Erythroblast (primary cell): ENCODE measurements at regions not wholly inside any gene's neighbourhood (a gene's known extent, or its start where the extent isn't known, plus 50 kb on each side); places are given as distances from the start of the nearest gene placed in this dataset.

ENCODE experiments used
- DNase-seq, 2 experiments: peaks; one replicate each; lab custom pipeline; 2025; lab: John Stamatoyannopoulos, UW
- GATA1 ChIP-seq: IDR thresholded peaks from 2 replicates; pipeline ENCODE4 v1.6.1; 2011; ENCODE audit warnings: low read depth, mild to moderate bottlenecking, control low read depth, low read length, moderate library complexity
- POLR2A ChIP-seq: IDR thresholded peaks from 2 replicates; pipeline ENCODE4 v1.6.1; 2011; ENCODE audit warnings: mild to moderate bottlenecking, low read length

GRCh38 chr11:45027312-45027711 is 76.6 kb upstream of the TP53I11 start:
- no peak for DNase-seq
- no peak for TF ChIP-seq POLR2A
- TF ChIP-seq GATA1, result no peak

GRCh38 chr11:45028911-45029682 is 78.4 kb upstream of the TP53I11 start:
- no peak for TF ChIP-seq GATA1
- no peak for TF ChIP-seq POLR2A
- no peak for DNase-seq

GRCh38 chr11:45030778-45031177 is 80.1 kb upstream of the TP53I11 start:
- DNase-seq, result no peak
- TF ChIP-seq POLR2A (no peak), GATA1 (no peak)

GRCh38 chr11:45031912-45032519 is 81.3 kb upstream of the TP53I11 start:
- TF ChIP-seq POLR2A, result no peak
- TF ChIP-seq GATA1, result no peak
- no peak for DNase-seq

GRCh38 chr11:45035413-45035812 is 84.7 kb upstream of the TP53I11 start:
- TF ChIP-seq POLR2A (no peak), GATA1 (no peak)
- no peak for DNase-seq

- no peak for DNase-seq
- TF ChIP-seq GATA1 (no peak), POLR2A (no peak)
Measured at GRCh38 chr11:45036010-45036409, 85.3 kb upstream of the TP53I11 start.

GRCh38 chr11:45036733-45037132 is 86.0 kb upstream of the TP53I11 start:
- DNase-seq, result no peak
- TF ChIP-seq POLR2A (no peak), GATA1 (no peak)

GRCh38 chr11:45037434-45038005 is 86.8 kb upstream of the TP53I11 start:
- no peak for DNase-seq
- TF ChIP-seq GATA1, result no peak
- TF ChIP-seq POLR2A, result no peak

- DNase-seq, result no peak
- TF ChIP-seq POLR2A (no peak), GATA1 (no peak)
Measured at GRCh38 chr11:45038923-45039322, 88.2 kb upstream of the TP53I11 start.

GRCh38 chr11:45041596-45041995 is 90.9 kb upstream of the TP53I11 start:
- TF ChIP-seq GATA1, result no peak
- DNase-seq, result no peak

GRCh38 chr11:45042560-45042959 is 91.9 kb upstream of the TP53I11 start:
- no peak for DNase-seq
- TF ChIP-seq GATA1 (no peak), POLR2A (no peak)

GRCh38 chr11:45043755-45044475 is 93.2 kb upstream of the TP53I11 start:
- no peak for DNase-seq
- TF ChIP-seq GATA1, result no peak
- no peak for TF ChIP-seq POLR2A

GRCh38 chr11:45045683-45046471 is 95.2 kb upstream of the TP53I11 start:
- no peak for DNase-seq

GRCh38 chr11:45048313-45048841 is 97.7 kb upstream of the TP53I11 start:
- no peak for DNase-seq
- TF ChIP-seq GATA1 (no peak), POLR2A (no peak)

More at GRCh38 chr11:45045683-45046471, 95.2 kb upstream of the TP53I11 start:
- no peak for TF ChIP-seq GATA1
- no peak for TF ChIP-seq POLR2A
